SK-N-MC (cell line): ENCODE measurements at regions not wholly inside any gene's neighbourhood (a gene's known extent, or its start where the extent isn't known, plus 50 kb on each side); places are given as distances from the start of the nearest gene placed in this dataset.
"Not testable (repeated sequence)": the region's sequence is repeated elsewhere in the genome, so short reads cannot be mapped to it uniquely, and the experiment has no call there.

ENCODE experiments used
- DNase-seq: peaks from one replicate; pipeline ENCODE4 v3.0.0-alpha.2; 2011; ENCODE audit warnings: low read depth, low spot score
- H3K27ac ChIP-seq: fragments of 200-600 bp; sonication (generic); 2 replicates; pipeline ENCODE4 v1.5.1; 2016; ENCODE audit warnings: mixed run types
- H3K36me3 ChIP-seq: fragments of 200-600 bp; sonication (generic); 2 replicates; pipeline ENCODE4 v1.6.1; 2017; ENCODE audit warnings: antibody characterized with exemption, low read length, mixed read lengths; ENCODE audit not compliant: insufficient read depth
- H3K4me3 ChIP-seq: fragments of 200-600 bp; sonication (generic); 2 replicates; pipeline ENCODE4 v1.5.1; 2016
- H3K9ac ChIP-seq: fragments of 200-600 bp; sonication (generic); 2 replicates; pipeline ENCODE4 v1.8.0; 2017; ENCODE audit warnings: mixed run types, mixed read lengths; ENCODE audit not compliant: insufficient read length
- H3K9me3 ChIP-seq: fragments of 200-600 bp; sonication (generic); 2 replicates; pipeline ENCODE4 v1.6.1; 2017; ENCODE audit warnings: low read depth, mild to moderate bottlenecking, antibody characterized with exemption, low read length, moderate library complexity, mixed read lengths
- EZH2 ChIP-seq: fragments of 200-600 bp; sonication (generic); IDR thresholded peaks from one replicate; pipeline ENCODE4 v1.6.1; 2017; ENCODE audit warnings: antibody characterized with exemption
- FOXP2 ChIP-seq: optimal IDR thresholded peaks from 2 replicates; pipeline ENCODE3; 2011; ENCODE audit warnings: mild to moderate bottlenecking, moderate library complexity; ENCODE audit not compliant: insufficient read depth; ENCODE audit errors: extremely low read length, control extremely low read depth
- POLR2AphosphoS5 ChIP-seq: IDR thresholded peaks from 2 replicates; pipeline ENCODE4 v1.6.1; 2012; ENCODE audit warnings: mild to moderate bottlenecking, low read depth, low read length, borderline replicate concordance

- not testable (repeated sequence) for H3K27ac ChIP-seq, H3K9me3 ChIP-seq, H3K9ac ChIP-seq, DNase-seq, H3K36me3 ChIP-seq, H3K4me3 ChIP-seq
Measured at GRCh38 chr17:45554479-45554878, 64.0 kb upstream of the PLEKHM1 start.

GRCh38 chr17:45558821-45559220 lies 68.3 kb upstream of the PLEKHM1 start:
- not testable (repeated sequence) for H3K4me3 ChIP-seq, H3K27ac ChIP-seq, H3K36me3 ChIP-seq, DNase-seq, H3K9me3 ChIP-seq, H3K9ac ChIP-seq

- H3K4me3 ChIP-seq, H3K27ac ChIP-seq, DNase-seq, H3K9ac ChIP-seq, H3K9me3 ChIP-seq, H3K36me3 ChIP-seq: not testable (repeated sequence)
Measured at GRCh38 chr17:45562868-45563267, 72.3 kb upstream of the PLEKHM1 start.

- not testable (repeated sequence) for H3K4me3 ChIP-seq, H3K9me3 ChIP-seq, DNase-seq, H3K9ac ChIP-seq, H3K36me3 ChIP-seq, H3K27ac ChIP-seq
Measured at GRCh38 chr17:45563283-45563682, 72.8 kb upstream of the PLEKHM1 start.

- not testable (repeated sequence) for H3K36me3 ChIP-seq, H3K9me3 ChIP-seq, DNase-seq, H3K4me3 ChIP-seq, H3K9ac ChIP-seq, H3K27ac ChIP-seq
Measured at GRCh38 chr17:45568275-45568674, 77.8 kb upstream of the PLEKHM1 start.

GRCh38 chr17:45573326-45573725 lies 82.8 kb upstream of the PLEKHM1 start:
- Histone ChIP-seq H3K36me3 (peaks cover 21% of the 10 kb centered on the region), H3K27ac (peak overlapping the region; percentile 34; the same call in 1 of the 2 replicates)
- not testable (repeated sequence) for H3K9me3 ChIP-seq, H3K9ac ChIP-seq, DNase-seq, H3K4me3 ChIP-seq

GRCh38 chr17:45573924-45574770 lies 83.6 kb upstream of the PLEKHM1 start:
- TF ChIP-seq EZH2 (no peak), POLR2AphosphoS5 (no peak), FOXP2 (no peak)
- peak overlapping the region; percentile 34 for H3K27ac ChIP-seq
- no peak overlapping the region for H3K4me3 ChIP-seq
- H3K36me3 ChIP-seq: peaks cover 21% of the 10 kb centered on the region
- no peak for DNase-seq
- H3K9me3 ChIP-seq: no peaks in the 10 kb centered on the region
- no peak overlapping the region for H3K9ac ChIP-seq

- Histone ChIP-seq H3K27ac (no peak overlapping the region), H3K36me3 (peaks cover 21% of the 10 kb centered on the region), H3K9me3 (no peaks in the 10 kb centered on the region), H3K4me3 (no peak overlapping the region), H3K9ac (no peak overlapping the region)
- DNase-seq: no peak
- TF ChIP-seq FOXP2 (no peak), EZH2 (no peak), POLR2AphosphoS5 (no peak)
Measured at GRCh38 chr17:45575126-45575885, 84.8 kb upstream of the PLEKHM1 start.

- H3K36me3 ChIP-seq: peaks cover 24% of the 10 kb centered on the region
- not testable (repeated sequence) for DNase-seq, H3K9ac ChIP-seq
Measured at GRCh38 chr17:45576527-45577307, 86.2 kb upstream of the PLEKHM1 start.

More at GRCh38 chr17:45576527-45577307, 86.2 kb upstream of the PLEKHM1 start:
- not testable (repeated sequence) for H3K27ac ChIP-seq, H3K9me3 ChIP-seq, H3K4me3 ChIP-seq
